HG03280 (cell line): ENCODE measurements at regions not wholly inside any gene's neighbourhood (a gene's known extent, or its start where the extent isn't known, plus 50 kb on each side); places are given as distances from the start of the nearest gene placed in this dataset.

Experiments
- ATAC-seq: cut with Tn5 transposase; IDR thresholded peaks from one replicate; pipeline ENCODE4 v1.9.1; 2021; ENCODE audit warnings: mild to moderate bottlenecking, moderate library complexity; ENCODE audit not compliant: unreplicated experiment

DNA sequence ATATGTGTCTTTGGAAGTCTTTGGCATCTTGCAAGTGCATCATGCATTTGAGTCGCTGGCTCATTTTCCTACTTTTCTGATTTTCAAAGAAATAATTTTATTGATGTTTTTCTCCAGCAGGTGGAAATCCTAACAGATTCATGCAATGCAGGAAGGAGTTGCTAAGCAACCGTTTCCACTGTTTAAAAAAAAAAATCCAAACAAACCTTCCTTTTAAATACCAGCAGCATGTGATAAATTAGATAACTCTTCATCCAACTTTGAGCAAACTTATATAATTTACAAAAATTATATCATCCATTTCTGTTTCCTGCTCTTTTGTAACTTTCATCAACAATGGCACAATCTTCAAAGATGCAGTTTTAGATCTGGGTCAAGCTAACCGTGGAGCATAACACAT, 364.1 kb downstream of the MFSD1 start:
- ATAC-seq = no peak

DNA sequence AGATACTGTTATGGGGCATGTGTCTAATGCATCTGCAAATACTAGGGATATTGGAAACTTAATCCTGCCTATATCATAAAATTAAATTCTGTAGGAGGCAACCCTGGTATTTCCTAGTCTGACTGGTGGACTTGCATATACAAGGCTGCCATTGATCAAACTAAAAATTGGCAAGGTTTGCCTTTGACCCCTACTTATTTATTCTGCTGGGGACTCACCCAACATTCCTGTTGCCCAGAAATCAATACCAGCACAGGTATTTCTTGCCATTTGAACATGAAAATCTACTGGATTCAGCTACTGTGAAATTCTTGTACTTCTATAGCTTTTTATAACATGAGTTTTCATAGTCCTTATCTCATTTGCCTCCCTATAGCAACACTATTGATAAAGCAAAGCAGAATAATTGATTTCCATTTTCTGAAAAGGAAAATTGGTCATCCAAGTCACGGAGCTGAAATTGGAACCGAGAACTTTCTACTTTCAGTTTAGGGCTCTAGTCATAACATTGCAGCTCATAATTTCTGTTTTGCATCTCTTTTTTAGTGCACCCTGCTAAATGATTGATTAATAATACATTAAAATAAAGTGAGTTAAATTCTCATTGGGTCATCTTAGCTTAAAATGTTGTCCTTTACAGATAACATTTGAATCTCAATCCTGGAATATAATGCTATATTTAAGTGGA, 365.2 kb downstream of the MFSD1 start:
- no peak for ATAC-seq

DNA sequence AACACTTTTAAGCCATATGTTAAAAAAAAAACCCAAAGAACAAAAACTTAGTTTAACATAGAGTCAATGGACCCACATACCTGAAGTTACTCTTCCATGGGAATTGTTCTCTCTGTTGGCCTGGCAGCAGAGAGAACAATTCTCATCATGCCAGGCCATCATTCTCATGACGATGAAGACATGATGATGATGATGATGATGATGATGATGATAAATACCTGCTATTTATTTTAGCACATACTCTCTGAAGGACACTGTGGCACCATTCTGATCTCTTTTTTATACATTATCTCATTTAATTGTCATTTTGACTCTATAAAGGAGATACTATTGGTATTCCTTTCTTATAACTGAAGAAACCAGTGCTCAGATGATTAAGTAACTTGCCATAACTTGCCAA, 366.9 kb downstream of the MFSD1 start:
- ATAC-seq = no peak

DNA sequence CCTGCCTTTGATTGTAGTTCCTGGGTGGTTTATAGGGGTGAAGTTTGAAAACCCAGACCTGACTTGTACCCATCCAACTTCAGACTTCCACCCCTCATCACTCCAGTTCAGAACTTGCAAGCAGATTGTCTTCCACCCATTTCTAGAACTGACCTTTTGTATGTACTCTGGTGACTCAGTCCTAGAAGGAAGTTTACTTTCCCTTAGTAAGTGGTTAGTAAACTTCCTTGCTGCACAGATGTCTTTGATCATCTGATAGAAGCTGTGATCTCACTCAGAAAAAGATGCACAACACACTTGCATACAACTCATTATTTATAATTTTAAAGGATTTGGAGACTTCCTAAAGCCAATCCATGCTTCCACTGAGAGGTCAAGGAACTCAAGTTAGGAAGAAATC, 368.0 kb downstream of the MFSD1 start:
- no peak for ATAC-seq

DNA sequence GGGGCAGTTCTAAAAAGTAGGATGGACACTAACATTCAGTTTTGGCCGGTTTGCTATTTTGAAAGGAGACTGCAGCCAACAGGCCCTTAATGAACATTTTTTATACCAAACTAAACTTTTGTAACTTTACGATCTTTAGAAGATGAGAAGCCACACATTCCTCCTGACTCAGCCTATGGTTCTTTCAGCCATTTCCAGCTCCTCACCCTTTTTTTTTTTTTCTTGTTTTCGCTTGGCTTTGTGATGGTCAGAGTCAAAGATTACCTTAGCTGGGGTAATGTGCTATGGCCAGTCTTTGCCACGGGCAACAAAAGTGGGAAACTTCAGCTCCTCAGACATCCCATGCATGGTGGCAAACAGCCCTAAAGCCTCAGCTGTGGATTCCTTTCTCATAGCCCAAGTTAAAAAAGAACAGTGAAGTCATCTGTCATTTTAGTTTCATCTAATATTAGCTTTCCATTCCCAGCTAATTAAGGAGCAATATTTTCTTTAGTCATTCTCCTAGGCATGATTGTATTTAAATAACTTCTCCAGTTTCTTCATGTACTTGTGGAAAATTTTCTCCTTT, 368.7 kb downstream of the MFSD1 start:
- no peak for ATAC-seq

DNA sequence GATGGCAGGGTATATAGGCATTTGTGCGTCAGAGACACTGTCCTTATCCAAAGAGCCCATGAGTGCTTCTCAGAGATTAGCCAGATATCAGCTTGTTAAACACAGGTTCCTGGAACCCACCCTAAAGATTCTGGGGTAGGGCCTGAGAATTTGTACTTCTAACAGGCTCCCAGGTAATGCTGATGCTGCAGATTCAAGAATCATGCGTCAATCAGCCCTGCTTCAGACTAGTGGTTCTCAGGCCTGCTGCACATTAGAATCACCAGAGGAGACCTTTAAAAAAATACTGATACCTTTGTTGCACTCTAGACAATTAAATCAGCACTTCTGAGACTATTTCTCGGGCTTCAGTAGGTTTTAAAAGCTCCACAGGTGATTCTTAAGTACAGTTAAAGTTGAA, 369.5 kb downstream of the MFSD1 start:
- no peak for ATAC-seq

DNA sequence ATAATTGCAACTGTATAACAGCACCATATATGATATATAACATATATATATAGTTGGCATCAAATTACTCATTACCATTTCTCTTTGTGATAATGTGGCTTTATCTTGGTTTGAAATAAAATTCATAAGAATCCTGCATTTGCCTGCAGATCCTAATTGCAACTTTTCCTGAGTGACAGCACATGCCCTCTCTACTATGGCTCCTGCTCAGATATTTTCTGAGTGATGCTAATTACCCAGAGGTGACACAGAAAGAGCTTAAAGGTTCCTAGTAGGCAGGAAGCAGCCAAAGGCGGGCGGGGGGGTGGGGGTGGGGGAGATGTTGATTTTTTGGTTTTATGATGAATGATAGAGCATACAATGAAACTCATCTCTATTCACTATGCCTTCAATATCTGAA, 370.6 kb downstream of the MFSD1 start:
- ATAC-seq = no peak

DNA sequence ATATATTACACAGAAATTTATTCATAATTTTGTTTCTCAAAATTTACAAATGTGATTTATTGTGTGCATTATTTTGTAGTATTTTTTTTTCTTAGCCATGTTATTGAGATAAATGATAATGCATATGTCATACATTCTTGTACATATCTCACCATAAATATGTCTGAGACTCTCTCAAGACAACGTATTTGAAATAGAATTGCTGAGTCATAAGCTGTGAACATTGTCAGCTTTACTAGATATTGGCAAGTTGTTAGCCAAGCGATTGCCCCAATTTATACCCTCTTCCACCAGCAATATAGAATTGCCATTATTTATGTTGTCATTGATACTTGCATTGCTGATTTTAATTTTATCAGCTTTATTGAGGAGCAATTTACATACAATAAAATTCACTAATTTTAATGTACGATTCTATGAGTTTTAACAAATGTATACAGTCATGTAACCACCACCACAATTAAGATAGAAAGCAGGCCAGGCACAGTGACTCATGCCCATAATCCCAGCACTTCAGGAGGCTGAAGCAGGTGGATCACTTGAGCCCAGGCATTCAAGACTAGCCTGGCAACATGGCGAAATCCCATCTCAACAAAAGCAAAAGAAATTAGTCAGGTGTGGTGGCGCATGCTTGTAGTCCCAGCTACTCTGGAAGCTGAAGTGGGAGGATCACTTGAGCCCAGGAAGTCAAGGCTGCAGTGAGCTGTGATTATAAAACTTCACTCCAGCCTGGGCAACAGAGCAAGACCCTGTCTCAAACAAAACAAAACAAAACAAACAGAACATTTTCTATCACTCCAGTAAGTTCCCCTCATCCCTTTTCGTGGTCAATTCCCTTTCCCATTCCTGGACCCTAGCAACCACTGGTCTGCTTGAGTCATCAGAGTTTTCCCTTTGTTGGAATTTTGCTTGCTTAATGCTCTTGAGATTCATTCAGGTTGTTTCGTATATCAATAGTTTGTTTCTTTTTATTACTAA, 373.1 kb downstream of the MFSD1 start:
- ATAC-seq = no peak

DNA sequence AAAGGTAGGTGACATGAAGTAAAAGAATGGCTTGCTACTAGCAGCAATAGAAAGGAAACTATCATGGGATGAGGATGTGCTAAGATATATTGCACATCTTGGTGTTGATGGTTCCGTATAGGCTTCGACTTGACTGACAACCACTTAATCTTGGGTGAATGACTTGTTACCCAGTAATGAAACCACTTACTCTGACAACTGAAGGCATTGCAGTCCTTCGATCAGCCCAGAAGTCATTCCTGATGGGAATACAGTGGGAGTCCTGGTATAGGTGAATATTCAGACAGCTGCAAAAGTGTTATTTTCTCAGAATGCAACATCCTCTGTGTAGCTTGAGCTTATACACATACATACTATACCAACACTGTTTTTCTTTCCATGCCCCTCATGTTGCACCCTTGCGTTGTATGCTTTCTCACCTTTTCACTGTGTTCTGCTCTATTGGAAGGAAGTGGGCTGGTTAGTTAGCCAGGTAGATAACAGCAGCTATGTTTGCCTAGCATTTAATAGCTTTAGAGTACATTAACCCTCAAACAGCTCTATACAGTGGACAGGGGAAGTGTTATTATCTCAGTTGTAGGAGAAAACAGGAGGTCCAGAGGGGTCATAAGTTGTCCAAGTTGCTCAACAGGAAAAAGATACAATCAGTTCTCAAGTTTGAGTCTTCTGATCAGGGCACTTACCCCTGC, 376.5 kb downstream of the MFSD1 start:
- ATAC-seq = no peak

DNA sequence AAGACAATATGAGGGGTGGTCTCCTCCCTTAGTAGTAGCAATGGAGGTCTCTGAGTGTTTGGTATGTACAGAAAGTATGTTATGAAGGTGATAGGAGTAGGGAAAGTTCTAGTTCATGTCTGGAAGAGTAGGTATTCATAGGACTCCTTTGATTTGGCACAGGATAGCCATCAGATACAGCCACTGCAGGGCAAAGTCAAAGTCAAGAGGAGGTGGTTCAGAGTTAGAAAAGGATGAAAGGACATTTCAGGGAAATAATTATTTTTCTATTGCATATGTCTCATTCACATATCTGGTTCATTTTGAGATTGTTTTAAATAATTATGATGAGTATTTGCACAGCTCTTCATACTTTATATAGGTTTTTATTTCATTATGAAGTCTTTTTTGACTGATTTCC, 381.1 kb downstream of the MFSD1 start:
- no peak for ATAC-seq

DNA sequence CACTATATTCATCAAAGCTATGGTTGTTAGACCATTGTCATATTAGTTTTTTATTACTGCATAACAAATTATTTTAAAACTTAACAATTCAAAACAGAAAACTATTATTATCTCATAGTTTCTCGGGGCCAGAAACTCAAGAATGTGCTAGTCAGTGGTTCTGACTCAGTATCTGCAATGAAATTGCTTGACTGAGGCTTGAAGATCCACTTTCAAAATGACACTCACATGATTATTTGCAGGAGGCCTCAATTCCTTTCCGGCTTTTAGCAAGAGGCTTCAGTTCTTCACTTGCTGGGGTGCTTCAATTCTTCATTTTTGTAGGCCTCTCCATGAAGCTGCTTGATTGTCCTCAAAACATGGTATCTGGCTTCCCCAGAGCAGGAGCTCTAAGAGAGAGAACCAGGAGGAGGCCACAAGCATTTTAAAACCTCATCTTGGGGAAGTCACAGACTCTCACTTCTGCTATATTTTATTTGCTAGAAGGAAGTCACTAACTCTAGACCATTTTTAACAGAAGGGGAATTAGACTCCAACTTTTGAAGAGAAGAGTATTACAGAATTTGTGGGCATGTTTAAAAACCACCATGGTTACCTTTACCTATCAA, 383.7 kb downstream of the MFSD1 start:
- ATAC-seq = peak; percentile 53

DNA sequence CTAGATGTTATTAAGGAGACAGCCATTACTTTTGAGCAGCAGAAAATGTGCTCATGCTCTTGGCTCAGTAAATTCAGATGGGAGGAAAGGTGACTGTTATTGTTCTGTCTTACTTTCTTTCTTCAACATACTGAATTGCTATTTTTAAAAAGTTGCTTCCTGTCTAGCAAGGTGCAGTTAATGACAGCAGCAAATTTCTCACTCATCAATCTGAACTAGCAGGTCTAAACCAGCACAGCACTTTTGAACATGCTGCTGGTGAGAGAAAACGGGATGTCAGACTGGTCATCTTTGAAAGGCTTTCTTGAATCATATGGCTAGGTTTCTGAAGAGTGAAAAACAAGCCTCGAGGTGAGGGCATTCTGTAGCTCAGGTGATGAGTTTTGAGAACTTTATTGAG, 384.7 kb downstream of the MFSD1 start:
- peak; percentile 68 for ATAC-seq

DNA sequence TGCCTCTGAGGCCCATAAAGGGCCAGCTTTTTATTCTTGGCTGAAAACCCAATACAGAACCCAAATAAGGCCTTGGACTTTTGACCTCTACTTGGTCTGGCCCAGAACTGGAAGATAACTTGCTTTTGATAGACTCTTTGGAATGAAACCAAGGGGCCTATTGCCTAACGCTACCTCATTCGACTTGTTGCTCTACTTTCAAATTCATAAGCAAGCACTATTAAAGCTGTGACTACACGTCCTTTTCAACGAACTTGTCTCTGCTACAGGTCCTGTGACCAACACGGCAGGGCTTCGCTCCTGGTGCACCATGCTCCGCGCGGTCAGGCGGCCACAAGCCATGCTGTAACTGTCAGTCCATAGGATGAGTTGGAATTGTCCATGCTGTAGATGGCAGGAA, 385.4 kb downstream of the MFSD1 start:
- no peak for ATAC-seq

DNA sequence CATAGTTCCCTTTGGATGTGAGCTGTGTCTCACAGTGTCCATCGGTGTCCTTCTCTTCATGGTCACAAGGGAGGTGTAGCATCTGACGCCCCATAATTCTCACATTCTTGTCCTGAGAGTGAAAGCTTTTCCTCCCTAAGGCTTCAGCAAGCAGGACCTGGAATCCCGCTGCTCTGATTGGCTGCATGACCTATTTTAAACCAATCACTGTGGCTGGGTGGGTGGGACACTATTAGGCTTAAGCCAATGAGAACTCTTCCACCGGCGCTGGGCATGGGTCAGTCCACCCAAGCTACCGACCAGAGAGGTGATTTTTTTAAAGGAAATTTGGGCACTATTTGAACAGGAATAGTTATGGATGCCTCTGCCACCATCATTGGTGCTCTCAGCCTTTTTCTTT, 385.9 kb downstream of the MFSD1 start:
- no peak for ATAC-seq

DNA sequence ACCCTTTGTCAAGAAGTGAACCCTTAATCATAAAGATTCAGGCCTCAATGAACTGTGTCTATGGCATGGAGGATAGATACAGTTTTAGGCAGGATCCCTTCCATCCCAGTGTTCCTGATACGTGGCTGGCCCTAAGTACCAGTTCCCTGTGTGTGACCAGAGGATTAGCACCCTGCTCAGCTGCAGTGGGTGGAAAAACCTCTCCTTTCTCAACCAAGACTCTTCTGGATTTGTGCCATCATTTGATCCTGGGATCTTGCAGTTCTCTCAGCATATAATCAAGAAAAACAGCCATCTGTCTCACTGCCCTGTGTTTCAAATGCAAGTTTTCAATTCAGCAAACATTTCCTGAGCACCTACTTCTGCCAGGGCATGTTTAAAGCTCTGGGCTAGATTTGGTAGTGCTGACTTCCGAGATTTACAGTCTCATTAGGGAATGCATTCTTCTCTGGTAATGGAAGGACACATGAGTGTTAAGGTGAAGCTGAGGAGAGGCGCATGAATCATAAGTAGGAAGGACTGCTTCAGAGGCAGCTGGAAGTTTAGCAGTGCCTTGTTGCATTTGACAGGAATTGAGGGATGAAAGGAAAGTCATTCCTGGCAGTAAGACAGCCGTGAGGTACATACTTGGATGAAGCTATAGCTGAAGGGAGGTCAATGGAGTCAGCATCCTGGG, 388.3 kb downstream of the MFSD1 start:
- no peak for ATAC-seq

DNA sequence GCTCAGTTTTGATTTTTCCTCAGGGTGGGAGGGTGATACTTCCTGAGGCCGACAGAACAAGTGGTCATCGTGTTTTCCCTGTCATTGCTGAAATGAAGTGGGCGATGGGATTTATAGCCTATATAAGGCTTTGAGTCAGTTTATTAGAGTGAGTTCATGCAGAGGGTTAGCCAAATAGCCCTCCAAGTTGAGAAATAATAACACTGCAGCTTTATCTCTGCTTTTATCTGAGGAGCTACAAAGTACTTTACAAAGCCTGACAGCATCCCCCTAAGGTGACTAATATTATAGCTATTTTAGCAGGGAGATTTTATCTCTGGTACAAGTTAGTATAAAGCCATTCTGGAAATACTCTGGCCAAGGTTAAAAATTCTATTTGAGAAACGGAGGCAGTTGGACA, 389.6 kb downstream of the MFSD1 start:
- ATAC-seq = no peak

DNA sequence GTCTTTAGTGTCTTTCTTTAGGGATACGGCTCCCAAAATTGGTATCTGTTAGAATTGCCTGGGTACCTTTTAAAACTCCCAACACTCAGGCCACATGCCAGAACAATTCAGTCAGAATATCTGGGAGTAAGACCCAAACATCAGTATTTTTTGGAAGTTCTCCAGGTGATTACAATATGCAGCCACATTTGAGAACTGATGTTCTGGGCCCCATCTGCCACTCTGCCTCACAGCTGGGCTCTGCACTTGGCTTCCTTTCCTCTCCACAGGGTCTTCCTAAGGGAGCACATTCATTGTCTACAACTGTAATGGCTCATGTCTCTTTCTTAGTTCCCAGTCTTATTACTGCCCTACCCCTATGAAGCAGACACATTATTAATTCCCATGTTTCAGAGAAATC, 394.5 kb downstream of the MFSD1 start:
- no peak for ATAC-seq

DNA sequence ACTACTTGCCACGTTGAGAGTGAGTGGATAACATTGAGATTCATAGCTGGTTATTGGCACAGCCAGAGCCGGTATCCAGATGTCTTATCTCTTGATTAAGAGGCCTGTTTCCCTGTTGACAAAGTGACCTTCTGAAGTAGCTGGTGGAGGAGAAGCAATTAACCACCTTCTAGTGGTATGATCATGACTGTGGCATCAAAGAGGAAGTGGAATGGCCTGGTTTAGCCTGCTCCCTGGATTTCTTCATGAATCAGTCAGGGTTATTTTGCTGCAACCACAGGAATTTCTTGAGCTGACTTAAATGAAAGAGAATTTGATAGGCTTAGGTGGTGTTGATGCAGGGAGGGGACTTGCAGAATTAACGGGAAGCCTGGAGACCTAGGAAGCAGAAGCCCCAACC, 398.3 kb downstream of the MFSD1 start:
- ATAC-seq = no peak

DNA sequence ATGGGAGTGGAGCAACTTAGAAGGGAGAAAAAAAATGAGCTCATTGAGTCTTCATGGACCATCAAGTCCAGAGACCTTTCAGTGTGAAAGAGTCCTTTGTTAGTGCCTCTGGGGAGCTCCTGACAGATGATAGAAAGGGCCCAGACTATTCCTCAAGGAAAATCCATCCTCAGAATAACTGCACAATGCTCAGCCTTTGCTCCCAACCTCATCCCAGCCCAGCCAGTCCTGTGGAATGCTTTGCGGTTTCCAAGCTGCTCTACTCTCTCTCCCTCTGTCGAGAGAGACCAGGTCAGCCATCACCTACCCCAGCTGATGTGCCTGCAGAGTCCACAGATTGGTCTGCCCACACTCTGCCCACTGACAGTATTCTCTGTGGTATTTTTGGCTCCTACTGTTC, 406.2 kb downstream of the MFSD1 start:
- no peak for ATAC-seq

DNA sequence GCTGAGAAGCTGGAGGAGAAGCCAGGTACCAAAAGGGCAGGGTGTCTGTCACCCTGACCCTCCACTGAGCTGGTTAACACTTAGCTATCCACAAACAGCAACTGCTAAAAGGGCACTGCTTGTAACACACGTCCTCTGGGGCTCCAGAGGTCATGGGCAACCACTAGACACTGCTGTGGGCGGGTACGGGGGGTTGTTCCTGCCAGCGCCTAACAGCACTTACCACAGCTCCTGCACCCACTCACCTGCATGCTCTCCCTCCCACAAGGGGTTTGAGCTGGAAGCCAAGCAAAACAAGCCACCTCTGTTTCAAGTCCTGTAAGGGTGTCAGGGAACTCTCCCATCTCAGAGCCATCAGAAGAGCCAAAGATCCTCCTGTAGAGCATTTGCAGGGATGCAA, 407.6 kb downstream of the MFSD1 start:
- ATAC-seq = no peak
